Activated CD4-positive, alpha-beta memory T cell treated with anti-CD3 and anti-CD28 coated beads for 36 hours (primary cell): ENCODE measurements at regions not wholly inside any gene's neighbourhood (a gene's known extent, or its start where the extent isn't known, plus 50 kb on each side); places are given as distances from the start of the nearest gene placed in this dataset.
"Not testable (repeated sequence)": the region's sequence is repeated elsewhere in the genome, so short reads cannot be mapped to it uniquely, and the experiment has no call there.

Experiments
- CTCF ChIA-PET: fragments of 350-600 bp; sonication (Branson Sonifier 250); formaldehyde crosslinking; loops from one replicate; lab custom pipeline; 2021; ENCODE audit warnings: antibody characterized with exemption, inconsistent platforms; lab: Charles Lee
- POLR2A ChIA-PET: fragments of 350-600 bp; sonication (Branson Sonifier 250); formaldehyde crosslinking; loops from one replicate; lab custom pipeline; 2021; ENCODE audit warnings: antibody characterized with exemption; lab: Charles Lee
- DNase-seq: peaks from one replicate; pipeline ENCODE4 v3.0.0-alpha.2; 2020
- H3K27ac Mint-ChIP-seq: one replicate; pipeline ENCODE4 v1.8.0; 2021; ENCODE audit warnings: mixed read lengths
- H3K27me3 Mint-ChIP-seq: one replicate; pipeline ENCODE4 v1.8.0; 2021; ENCODE audit warnings: mixed read lengths
- H3K36me3 Mint-ChIP-seq: one replicate; pipeline ENCODE4 v1.8.0; 2021; ENCODE audit warnings: mixed read lengths
- H3K4me1 Mint-ChIP-seq: one replicate; pipeline ENCODE4 v1.8.0; 2021; ENCODE audit warnings: low read depth, mixed read lengths
- H3K4me3 Mint-ChIP-seq: one replicate; pipeline ENCODE4 v1.8.0; 2021; ENCODE audit warnings: mild to moderate bottlenecking, mixed read lengths
- H3K9me3 Mint-ChIP-seq: one replicate; pipeline ENCODE4 v1.8.0; 2021; ENCODE audit warnings: mixed read lengths
- intact Hi-C: fragments of 100-400 bp; cut with micrococcal nuclease; formaldehyde crosslinking; loops from one replicate; pipeline ENCODE4 v1.15.1; 2023

DNA sequence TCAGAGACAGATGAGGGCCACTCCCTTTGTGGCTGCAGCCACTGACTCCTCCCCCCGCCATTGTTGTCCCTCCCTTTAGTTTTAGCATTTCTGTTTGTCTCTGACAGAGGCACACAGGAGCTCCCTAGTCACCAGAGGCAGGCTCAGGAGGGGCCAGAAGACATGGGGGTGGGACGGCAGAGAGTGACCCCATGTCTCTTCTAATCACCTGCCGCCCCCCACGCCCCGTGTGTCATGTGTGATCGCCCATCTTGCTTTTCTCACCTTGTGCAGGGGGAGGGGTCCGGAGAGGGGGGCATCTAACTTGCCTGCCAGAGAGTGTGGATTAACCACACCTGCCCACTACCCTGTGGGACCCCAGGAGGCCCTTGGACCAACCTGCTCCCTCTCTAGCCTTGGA is 246.7 kb upstream of the TP53TG3C start:
- H3K4me1 Mint-ChIP-seq, CTCF ChIA-PET, DNase-seq, H3K27me3 Mint-ChIP-seq, H3K4me3 Mint-ChIP-seq, H3K9me3 Mint-ChIP-seq, POLR2A ChIA-PET, H3K27ac Mint-ChIP-seq, intact Hi-C loops, H3K36me3 Mint-ChIP-seq: not testable (repeated sequence)

DNA sequence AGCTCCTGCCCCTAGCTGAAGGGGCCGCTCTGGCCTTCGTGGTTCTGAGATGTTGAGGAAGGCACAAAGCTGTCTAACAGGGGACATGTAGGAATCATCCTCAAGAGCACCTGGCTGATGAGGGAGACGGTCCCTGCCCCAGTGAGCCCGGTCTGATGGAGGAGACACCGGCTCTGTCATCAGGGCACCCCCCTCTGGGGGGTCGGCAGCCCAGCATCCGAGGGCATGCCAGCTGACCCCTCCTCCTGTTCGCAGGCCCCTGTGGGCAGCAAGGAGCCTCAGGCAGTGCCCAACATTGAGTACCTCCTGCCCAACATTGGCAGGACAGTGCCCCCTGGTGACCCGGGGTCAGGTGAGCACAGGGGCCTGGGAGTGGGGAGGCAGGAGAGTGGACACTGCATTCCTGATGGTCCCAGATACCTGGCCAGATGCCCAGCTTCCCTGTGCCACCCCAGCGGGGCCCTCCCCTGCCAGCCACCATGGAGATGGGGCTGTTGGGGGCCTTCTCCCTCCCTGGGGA is 247.9 kb upstream of the TP53TG3C start:
- H3K27ac Mint-ChIP-seq, H3K4me1 Mint-ChIP-seq, H3K27me3 Mint-ChIP-seq, H3K36me3 Mint-ChIP-seq, DNase-seq, H3K4me3 Mint-ChIP-seq, H3K9me3 Mint-ChIP-seq, intact Hi-C loops, CTCF ChIA-PET, POLR2A ChIA-PET: not testable (repeated sequence)

DNA sequence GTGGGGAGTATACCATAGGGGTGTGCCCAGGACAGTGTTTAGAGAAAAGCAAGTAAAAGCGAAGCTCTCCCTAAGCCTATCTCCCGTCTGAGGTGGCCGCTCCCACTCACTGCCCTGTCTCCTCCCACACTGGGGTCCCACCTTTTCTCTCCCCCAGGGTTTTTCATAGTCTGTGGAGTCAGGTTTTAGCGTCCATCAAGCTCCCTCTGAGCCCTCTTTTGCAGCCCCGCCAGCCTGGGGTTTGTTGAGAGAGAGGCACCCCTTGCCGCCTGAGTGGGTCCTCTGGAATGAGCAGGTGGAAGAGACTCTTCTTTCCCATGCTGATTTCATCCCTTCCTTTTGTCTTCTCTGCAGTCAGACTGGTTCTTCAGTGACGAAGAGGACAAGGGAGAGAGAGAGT is 248.7 kb upstream of the TP53TG3C start:
- CTCF ChIA-PET, DNase-seq, H3K27ac Mint-ChIP-seq, intact Hi-C loops, H3K4me3 Mint-ChIP-seq, H3K9me3 Mint-ChIP-seq, H3K4me1 Mint-ChIP-seq, H3K27me3 Mint-ChIP-seq, H3K36me3 Mint-ChIP-seq, POLR2A ChIA-PET: not testable (repeated sequence)

DNA sequence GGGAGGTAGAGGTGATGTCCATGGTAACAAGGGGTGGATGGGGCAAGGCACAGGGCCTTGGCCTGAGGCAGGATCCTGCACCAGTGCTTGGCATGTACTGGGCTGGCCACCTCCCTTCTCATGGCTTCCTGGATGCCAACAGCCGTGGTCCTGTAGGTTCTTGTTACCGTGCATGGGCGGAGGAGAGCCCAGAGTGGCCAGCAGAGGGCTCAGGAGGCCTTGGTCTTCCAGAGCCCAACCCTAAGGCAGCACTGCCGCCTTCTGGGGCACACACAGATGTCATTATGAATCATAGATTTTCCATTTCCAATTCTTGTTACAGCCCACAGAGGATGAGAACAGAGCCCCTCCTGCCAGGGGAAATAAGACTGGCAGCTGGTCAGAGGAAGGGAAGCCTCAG is 254.2 kb upstream of the TP53TG3C start:
- DNase-seq, H3K9me3 Mint-ChIP-seq, POLR2A ChIA-PET, H3K27ac Mint-ChIP-seq, intact Hi-C loops, H3K4me1 Mint-ChIP-seq, H3K27me3 Mint-ChIP-seq, CTCF ChIA-PET, H3K36me3 Mint-ChIP-seq, H3K4me3 Mint-ChIP-seq: not testable (repeated sequence)

DNA sequence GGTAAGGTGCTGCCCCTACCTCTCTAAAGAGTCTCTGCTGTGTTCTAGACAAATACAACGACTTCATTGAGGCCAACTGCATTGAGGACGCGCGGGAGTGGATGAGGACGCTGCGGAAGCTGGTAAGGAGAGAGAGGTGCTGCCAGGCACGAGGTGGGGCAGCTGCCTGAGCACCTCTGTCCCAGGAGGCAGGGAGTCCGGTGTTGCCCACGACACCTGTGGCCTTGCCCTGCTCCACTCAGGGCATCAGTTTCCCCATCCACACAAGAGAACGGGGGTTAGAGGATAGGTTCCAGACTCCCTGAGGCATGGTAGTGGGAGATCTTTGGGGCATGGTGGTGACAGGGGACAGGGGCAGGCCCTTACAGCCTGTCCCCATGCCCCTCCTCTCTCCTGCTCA is 256.1 kb upstream of the TP53TG3C start:
- H3K4me1 Mint-ChIP-seq, H3K27me3 Mint-ChIP-seq, CTCF ChIA-PET, intact Hi-C loops, DNase-seq, H3K4me3 Mint-ChIP-seq, H3K36me3 Mint-ChIP-seq, POLR2A ChIA-PET, H3K27ac Mint-ChIP-seq, H3K9me3 Mint-ChIP-seq: not testable (repeated sequence)

DNA sequence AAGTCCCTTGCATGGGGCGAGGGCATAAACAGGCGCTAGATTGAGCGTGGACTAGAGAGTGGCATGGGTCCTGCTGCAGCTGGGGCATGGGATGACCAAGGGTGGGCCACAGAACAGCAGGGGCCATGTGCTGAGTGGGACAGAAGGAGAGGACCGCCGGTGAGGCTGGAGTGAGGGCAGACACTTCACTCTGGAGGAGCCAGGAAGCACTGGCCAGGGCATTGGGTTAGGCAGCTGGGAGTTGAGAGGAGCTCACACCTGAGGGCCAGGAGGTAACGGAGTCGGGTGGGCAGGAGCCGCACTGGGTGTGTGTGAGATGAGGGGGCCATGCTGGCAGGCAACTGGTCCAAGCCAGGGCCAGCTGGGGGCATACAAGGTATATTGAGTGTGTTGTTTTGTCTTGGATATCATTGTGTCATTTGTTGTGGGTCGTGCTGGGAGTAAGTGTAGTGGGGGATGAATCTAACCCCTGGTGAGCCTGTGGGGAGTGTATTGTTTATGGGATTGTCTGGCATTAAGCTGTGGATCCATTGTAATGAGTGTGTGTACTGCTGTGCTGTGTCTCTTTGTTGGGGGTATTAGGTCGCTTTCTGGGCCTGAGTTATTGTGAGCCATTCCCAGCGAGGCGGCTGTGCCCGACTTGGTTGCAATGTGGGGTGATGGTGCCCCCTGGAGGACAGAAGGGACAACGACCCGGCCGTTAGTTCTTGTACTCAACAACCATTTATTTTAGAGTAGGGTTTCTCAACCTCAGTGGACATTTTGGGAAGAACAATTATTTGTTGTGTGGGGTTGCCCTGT is 256.5 kb upstream of the TP53TG3 start:
- POLR2A ChIA-PET, H3K27me3 Mint-ChIP-seq, CTCF ChIA-PET, H3K27ac Mint-ChIP-seq, H3K4me1 Mint-ChIP-seq, H3K4me3 Mint-ChIP-seq, H3K9me3 Mint-ChIP-seq, intact Hi-C loops, H3K36me3 Mint-ChIP-seq: not testable (repeated sequence)
- DNase-seq = peak; percentile 16

DNA sequence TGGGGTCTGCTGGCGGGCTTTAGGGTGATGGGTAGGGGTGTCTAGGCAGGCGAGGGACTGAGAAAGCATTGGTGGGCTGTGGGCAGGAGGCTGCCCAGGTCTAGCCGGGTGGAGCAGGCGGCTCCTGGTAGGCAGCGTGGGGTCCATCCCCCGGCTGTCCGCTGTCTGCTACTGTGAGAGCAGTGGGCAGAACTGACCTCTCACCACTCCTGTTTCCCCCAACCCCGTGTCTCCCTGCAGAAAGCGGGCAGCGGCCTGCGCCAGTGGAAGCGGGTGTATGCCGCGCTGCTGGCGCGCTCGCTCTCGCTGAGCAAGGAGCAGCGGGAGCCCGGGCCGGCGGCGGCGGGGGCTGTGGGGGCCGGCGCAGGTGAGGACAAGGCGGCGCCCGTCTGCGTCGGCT is 249.2 kb upstream of the TP53TG3 start:
- POLR2A ChIA-PET, CTCF ChIA-PET, H3K27ac Mint-ChIP-seq, DNase-seq, H3K4me1 Mint-ChIP-seq, H3K27me3 Mint-ChIP-seq, H3K4me3 Mint-ChIP-seq, intact Hi-C loops, H3K36me3 Mint-ChIP-seq, H3K9me3 Mint-ChIP-seq: not testable (repeated sequence)

DNA sequence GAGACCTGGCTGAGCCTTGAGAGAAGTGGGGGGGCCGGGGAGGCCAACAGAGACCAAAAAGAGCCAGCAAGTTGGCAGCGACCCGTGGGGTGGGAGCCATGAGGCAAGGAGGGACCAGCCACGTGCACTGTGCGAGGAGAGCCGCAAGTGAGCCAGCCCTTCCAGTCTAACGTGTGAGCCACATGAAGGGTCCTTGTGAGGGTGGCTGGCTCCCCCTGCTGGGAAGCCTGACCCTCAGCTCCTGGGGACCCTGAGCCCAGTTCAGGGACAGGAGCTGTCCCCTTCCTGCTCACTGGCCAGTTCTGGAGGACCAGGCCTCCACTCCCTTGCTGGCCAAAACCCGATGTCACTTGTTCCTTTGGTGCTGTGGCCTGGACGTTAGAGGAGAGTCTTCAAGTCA is 246.6 kb upstream of the TP53TG3 start:
- DNase-seq, POLR2A ChIA-PET, H3K36me3 Mint-ChIP-seq, H3K4me1 Mint-ChIP-seq, H3K4me3 Mint-ChIP-seq, H3K27me3 Mint-ChIP-seq, CTCF ChIA-PET, H3K9me3 Mint-ChIP-seq, intact Hi-C loops, H3K27ac Mint-ChIP-seq: not testable (repeated sequence)

DNA sequence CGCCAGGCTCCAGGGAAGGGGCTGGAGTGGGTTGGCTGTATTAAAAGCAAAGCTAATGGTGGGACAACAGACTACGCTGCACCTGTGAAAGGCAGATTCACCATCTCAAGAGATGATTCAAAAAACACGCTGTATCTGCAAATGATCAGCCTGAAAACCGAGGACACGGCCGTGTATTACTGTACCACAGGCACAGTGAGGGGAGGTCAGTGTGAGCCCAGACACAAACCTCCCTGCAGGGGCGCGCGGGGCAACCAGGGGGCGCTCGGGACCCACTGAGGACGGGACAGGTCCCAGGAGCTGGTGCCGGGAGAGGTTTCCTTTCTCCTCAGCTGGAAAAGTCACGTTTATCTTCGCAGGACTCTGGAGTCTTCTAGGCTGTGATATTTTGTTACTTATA is 239.4 kb upstream of the TP53TG3 start:
- H3K27ac Mint-ChIP-seq, H3K27me3 Mint-ChIP-seq, DNase-seq, intact Hi-C loops, H3K4me1 Mint-ChIP-seq, H3K9me3 Mint-ChIP-seq, H3K36me3 Mint-ChIP-seq, POLR2A ChIA-PET, CTCF ChIA-PET, H3K4me3 Mint-ChIP-seq: not testable (repeated sequence)

DNA sequence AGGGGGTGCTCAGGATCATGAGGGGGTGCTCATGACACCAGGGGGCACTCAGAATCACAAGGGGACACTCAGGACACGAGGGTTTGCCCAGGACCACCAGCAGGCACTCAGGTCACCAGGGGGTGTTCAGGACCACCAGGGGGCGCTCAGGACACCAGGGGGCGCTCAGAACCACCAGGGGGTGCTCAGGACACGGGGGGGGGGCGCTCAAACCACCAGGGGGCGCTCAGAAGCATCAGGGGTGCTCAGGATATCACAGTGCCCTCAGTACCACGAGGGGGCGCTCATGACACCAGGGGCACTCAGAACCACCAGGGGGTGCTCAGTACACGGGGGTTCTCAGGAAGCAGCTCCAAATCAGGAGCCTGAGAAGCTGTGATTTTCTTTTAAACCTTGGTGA is 221.8 kb upstream of the TP53TG3 start:
- peak; percentile 38 for DNase-seq
- POLR2A ChIA-PET, H3K27me3 Mint-ChIP-seq, H3K27ac Mint-ChIP-seq, H3K4me3 Mint-ChIP-seq, CTCF ChIA-PET, H3K9me3 Mint-ChIP-seq, intact Hi-C loops, H3K4me1 Mint-ChIP-seq, H3K36me3 Mint-ChIP-seq: not testable (repeated sequence)

DNA sequence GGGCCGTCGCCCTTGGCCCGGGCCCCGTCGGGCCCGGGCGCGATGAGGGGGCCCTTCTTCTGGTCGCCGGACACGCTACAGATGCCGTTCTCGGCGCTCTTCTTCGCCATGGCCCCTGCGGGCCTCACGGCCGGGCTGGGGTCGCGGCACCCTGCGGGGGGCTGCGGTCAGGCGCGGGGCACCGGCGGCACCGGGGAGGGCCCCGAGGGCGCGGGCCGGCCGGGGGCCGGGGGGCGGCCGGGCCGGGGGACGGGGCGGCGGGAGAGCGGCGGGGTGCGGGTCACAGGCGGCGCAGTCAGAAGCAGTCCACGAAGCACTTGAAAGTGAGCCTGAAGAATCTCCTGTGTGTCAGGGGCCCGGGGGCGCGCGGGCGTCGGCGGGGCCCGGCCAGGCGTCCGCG is 209.4 kb upstream of the TP53TG3 start:
- DNase-seq, H3K4me1 Mint-ChIP-seq, POLR2A ChIA-PET, CTCF ChIA-PET, H3K27me3 Mint-ChIP-seq, H3K36me3 Mint-ChIP-seq, H3K27ac Mint-ChIP-seq, H3K4me3 Mint-ChIP-seq, H3K9me3 Mint-ChIP-seq, intact Hi-C loops: not testable (repeated sequence)

DNA sequence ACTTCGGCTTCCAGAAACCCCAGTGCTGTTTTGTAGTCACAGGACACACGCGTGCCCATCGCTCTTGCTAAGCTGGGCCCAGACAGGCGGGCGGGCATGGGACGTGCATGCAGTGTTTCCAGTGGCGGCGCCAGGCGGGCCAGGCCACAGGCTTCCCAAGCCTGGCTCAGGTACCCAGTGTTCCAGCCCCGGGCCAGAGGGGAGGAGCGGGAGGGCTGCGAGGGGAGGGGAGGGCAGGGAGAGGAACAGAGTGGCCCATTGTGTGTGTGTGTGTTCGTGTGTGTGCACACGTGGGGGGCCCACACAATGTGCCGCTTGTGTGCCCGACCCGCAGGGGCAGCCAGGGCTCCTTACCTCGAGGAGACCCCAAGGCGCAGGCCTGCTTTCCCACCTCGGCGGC is 208.6 kb upstream of the TP53TG3 start:
- CTCF ChIA-PET, intact Hi-C loops, H3K4me3 Mint-ChIP-seq, H3K27me3 Mint-ChIP-seq, H3K27ac Mint-ChIP-seq, H3K36me3 Mint-ChIP-seq, POLR2A ChIA-PET, H3K4me1 Mint-ChIP-seq, DNase-seq, H3K9me3 Mint-ChIP-seq: not testable (repeated sequence)

DNA sequence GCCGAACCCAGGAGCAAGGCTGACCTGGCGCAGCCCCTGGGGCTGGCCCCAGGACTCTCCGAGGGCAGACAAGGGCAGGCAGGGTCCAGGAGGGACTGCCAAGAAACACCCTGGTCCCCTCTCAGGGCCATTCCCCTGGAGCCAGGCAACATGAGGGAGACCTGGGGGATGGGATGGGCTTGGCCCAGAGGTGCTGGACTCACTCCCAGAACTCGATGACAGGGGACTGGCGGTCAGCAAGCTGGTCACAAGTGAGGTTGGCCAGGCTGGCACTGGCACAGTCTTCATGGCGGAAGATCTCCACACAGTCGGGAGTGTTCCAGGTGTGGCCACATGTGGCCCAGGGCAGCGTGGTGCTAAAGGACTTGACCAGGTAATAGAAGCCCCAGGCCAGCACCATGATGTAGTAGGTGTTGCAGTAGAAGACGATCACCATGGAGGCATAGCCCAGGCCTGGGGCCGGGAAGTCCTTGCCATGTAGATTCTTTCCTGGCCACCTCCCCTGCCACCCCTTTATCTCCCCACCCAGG is 206.4 kb upstream of the TP53TG3 start:
- H3K4me3 Mint-ChIP-seq, DNase-seq, H3K36me3 Mint-ChIP-seq, H3K27me3 Mint-ChIP-seq, CTCF ChIA-PET, H3K4me1 Mint-ChIP-seq, H3K9me3 Mint-ChIP-seq, intact Hi-C loops, H3K27ac Mint-ChIP-seq, POLR2A ChIA-PET: not testable (repeated sequence)
